Effector memory CD4-positive, alpha-beta T cell (primary cell): ENCODE measurements at regions not wholly inside any gene's neighbourhood (a gene's known extent, or its start where the extent isn't known, plus 50 kb on each side); places are given as distances from the start of the nearest gene placed in this dataset.

Source experiments
- DNase-seq, 3 donors: peaks; one replicate each; pipeline ENCODE4 v3.0.0-alpha.2; 2020
- H3K27ac ChIP-seq: 2 replicates; pipeline ENCODE4 v1.7.0; 2013; ENCODE audit warnings: mild to moderate bottlenecking, low read length, moderate library complexity; ENCODE audit not compliant: insufficient read depth, poor library complexity, severe bottlenecking
- H3K27me3 ChIP-seq: replicated peaks from 2 replicates; pipeline ENCODE4 v1.7.0; 2013; ENCODE audit warnings: mild to moderate bottlenecking, low read length; ENCODE audit not compliant: insufficient read depth, control insufficient read depth, poor library complexity, severe bottlenecking
- H3K36me3 ChIP-seq: 2 replicates; pipeline ENCODE4 v1.7.0; 2013; ENCODE audit warnings: mild to moderate bottlenecking, low read length, moderate library complexity; ENCODE audit not compliant: control insufficient read depth, insufficient read depth
- H3K4me1 ChIP-seq: 2 replicates; pipeline ENCODE4 v1.7.0; 2013; ENCODE audit warnings: low read length, mild to moderate bottlenecking; ENCODE audit not compliant: control insufficient read depth, insufficient read depth, poor library complexity, severe bottlenecking
- H3K4me3 ChIP-seq: 2 replicates; pipeline ENCODE4 v1.7.0; 2013; ENCODE audit warnings: low read length, low read depth, mild to moderate bottlenecking; ENCODE audit not compliant: insufficient read depth, poor library complexity, severe bottlenecking
- H3K9me3 ChIP-seq: 2 replicates; pipeline ENCODE4 v1.7.0; 2013; ENCODE audit warnings: mild to moderate bottlenecking, low read length, moderate library complexity; ENCODE audit not compliant: control insufficient read depth

DNA sequence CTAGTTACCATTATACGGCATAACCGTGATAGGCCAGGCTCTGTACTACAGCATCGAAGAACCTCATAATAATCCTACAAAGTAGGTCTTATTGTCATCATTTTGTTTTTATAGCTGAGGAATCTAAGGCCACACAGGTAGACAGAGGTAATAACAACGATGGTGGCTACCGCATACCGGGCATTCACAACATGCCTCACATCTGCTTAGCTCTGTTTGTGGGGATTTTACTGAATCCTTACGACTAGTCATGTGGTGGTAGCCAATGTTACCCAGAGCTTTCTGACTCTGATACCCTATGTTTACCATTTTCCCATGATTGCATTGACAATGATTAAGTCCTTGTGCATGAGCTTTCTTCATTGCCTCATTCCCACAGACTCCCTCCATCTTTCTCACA is 269.4 kb downstream of the TCF7L2 start:
- Histone ChIP-seq H3K9me3 (no peaks in the 10 kb centered on the region), H3K4me1 (no peaks in the 10 kb centered on the region), H3K27ac (no peak overlapping the region), H3K36me3 (no peaks in the 10 kb centered on the region), H3K27me3 (peaks cover 4% of the 10 kb centered on the region), H3K4me3 (no peak overlapping the region)
- DNase-seq, result no peak

DNA sequence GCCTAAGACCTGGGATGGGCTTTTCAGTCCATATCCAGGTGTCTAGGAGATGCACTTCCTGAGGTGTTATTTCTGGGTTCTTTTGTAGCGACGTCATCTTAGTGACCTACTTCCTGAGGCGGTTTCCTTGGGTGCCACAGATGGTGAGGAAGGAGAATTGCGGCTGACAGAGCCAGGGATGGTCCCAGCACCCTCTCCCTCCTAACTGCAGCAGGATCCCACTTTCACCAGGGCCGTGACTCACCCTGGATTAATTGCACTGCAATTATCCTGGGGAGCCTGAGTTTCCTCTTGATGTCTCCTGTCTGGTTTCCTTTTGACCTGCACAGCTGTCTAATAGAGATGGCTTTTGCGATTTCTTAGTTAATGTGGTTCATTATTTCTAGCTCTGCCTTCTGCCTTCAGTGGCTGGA is 271.7 kb downstream of the TCF7L2 start:
- no peak overlapping the region for H3K27ac ChIP-seq

DNA sequence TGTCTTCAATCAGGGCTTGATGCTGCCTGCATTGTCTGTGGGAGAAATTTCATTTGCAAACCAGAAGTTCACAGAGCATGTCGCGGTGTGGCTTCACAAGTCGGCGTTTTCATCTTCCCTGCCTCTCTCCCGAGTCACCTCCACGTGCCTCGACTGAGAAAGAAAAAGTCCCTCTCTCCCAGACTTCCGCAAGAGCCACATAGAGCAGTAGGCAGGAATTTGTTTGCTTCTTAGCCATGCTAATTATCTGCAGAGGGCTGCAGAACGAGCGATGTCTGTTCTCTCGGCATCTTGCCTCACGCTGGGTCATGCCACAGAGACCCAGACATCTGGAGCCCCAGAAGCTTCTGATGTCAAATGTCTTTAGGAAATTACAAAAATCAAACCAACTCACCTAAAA is 272.2 kb downstream of the TCF7L2 start:
- DNase-seq, result no peak
- H3K27me3 ChIP-seq, result peaks cover 4% of the 10 kb centered on the region
- H3K9me3 ChIP-seq, result no peaks in the 10 kb centered on the region
- H3K4me3 ChIP-seq, result no peak overlapping the region
- no peak overlapping the region for H3K27ac ChIP-seq
- no peaks in the 10 kb centered on the region for H3K4me1 ChIP-seq
- H3K36me3 ChIP-seq, result no peaks in the 10 kb centered on the region

More for the DNA sequence above, 271.7 kb downstream of the TCF7L2 start:
- no peak for DNase-seq
- H3K4me3 ChIP-seq, result no peak overlapping the region
- H3K9me3 ChIP-seq, result no peaks in the 10 kb centered on the region
- peaks cover 4% of the 10 kb centered on the region for H3K27me3 ChIP-seq
- no peaks in the 10 kb centered on the region for H3K36me3 ChIP-seq
- H3K4me1 ChIP-seq, result no peaks in the 10 kb centered on the region

DNA sequence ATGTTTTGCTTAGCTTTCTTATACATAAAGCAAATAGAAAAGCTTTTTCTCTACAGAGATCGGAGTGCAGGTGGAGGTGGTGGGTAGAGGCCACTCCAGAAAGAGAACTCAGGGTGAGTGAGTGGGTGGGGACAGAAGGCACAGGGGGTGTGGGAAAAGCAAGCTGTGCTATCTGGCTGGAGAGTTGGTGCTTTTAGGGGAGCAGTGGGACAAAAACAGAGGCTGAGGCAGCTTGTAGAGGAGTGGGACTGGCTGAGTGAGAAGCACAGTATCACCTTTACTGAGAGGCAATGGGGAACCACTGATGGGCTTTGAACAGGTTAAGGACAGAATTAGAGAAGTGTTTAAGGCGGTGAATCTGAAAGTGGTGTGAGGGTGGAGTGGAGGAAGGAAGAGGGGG is 275.3 kb downstream of the TCF7L2 start:
- DNase-seq, result no peak
- no peak overlapping the region for H3K4me3 ChIP-seq
- H3K9me3 ChIP-seq, result no peaks in the 10 kb centered on the region
- no peaks in the 10 kb centered on the region for H3K36me3 ChIP-seq
- no peaks in the 10 kb centered on the region for H3K4me1 ChIP-seq
- H3K27ac ChIP-seq, result no peak overlapping the region
- peaks cover 4% of the 10 kb centered on the region for H3K27me3 ChIP-seq

DNA sequence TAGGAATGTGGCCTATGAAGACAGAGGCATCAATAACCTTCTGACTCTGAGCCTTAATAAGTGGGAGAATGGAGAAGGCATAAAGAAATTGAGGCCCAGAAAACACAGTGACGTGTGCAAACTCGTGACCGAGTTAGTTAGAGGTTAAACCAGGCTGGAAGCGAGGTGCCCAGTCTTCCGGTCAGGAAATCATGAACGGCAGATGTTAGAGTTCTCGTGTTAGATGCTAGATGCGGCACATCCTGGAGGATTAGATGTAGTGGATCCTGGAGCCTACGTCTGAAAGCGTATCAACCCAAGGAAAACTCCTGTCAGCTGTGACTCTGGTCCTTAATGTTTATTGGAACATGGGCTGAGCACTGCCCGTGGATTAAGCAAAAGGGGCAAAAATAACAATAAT is 275.9 kb downstream of the TCF7L2 start:
- Histone ChIP-seq H3K4me1 (no peaks in the 10 kb centered on the region), H3K27me3 (peaks cover 4% of the 10 kb centered on the region), H3K9me3 (no peaks in the 10 kb centered on the region), H3K27ac (no peak overlapping the region), H3K36me3 (no peaks in the 10 kb centered on the region), H3K4me3 (no peak overlapping the region)
- DNase-seq, result no peak

DNA sequence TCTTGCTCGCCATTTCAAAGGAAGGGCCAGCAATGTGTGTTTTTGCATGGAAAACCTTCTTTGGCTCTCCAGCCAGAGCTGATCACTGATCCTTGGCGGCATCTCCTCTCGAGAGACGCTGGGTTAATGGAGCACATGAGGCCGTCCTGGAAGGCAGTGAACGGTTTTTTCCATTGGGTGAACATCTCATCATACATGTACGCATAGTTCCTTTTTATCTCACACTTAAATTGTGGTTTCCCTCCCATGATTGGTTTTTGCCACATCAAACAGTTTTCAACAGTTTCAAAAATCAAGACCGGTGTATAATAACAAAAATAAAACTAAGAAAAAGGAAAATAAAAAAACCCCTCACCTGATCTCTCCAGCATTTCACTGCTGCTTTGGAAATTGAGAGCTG is 276.4 kb downstream of the TCF7L2 start:
- H3K4me1 ChIP-seq, result no peaks in the 10 kb centered on the region
- no peak for DNase-seq

DNA sequence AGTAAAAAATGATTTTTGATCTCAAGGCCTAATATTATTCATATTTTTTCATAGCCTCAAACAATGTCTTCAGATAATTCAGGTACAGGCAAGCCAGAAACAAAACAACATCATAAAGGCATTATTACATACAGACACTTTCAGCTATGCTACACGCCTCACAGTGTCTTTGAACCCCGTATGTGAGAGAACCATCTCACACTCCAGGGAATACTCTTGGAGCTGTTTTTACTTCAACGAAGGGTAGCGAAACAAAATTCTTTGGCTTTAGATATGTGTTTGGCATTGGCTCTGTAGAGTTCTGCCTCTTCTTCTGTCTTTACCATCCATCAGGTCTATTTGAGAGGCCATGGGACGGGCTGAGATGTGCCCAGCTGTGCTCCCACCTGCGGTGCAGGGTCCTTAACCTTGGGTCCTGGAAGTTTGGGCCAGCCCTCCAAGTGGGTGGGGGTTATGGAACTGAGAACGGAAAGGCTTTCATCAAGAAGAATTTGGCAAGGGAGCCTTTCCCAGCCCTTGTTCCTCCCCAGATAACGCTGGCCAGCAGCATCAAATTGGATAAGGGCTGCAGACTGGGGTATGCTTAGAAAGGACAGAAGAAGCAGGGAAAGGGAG is 276.9 kb downstream of the TCF7L2 start:
- peaks cover 4% of the 10 kb centered on the region for H3K27me3 ChIP-seq
- H3K9me3 ChIP-seq, result no peaks in the 10 kb centered on the region

More for the DNA sequence above, 276.4 kb downstream of the TCF7L2 start:
- Histone ChIP-seq H3K27ac (no peak overlapping the region), H3K9me3 (no peaks in the 10 kb centered on the region), H3K36me3 (no peaks in the 10 kb centered on the region), H3K27me3 (peaks cover 4% of the 10 kb centered on the region), H3K4me3 (no peak overlapping the region)

DNA sequence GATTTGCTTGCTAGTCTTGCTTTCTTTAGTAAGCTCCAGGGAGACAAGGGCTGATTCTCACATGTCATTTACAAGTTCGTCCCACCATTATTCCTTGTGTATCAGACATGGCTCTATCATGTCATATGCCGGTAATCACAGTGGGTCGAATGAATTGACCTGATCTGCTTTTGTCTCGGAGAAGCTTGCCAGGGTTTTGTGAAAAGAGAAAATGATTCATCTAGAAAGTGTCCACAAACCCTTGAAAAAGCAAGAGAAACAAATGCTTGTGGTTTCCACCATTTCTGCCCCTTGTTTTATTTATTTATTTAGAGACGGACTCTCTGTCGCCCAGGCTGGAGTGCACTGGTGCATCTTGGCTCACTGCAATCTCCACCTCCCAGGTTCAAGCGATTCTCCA is 278.5 kb downstream of the TCF7L2 start:
- H3K27ac ChIP-seq, result no peak overlapping the region
- peaks cover 3% of the 10 kb centered on the region for H3K27me3 ChIP-seq
- no peak for DNase-seq
- H3K36me3 ChIP-seq, result no peaks in the 10 kb centered on the region
- no peaks in the 10 kb centered on the region for H3K4me1 ChIP-seq
- H3K9me3 ChIP-seq, result no peaks in the 10 kb centered on the region
- no peak overlapping the region for H3K4me3 ChIP-seq

More for the DNA sequence above, 276.9 kb downstream of the TCF7L2 start:
- DNase-seq, result no peak
- no peak overlapping the region for H3K27ac ChIP-seq
- H3K4me3 ChIP-seq, result no peak overlapping the region
- H3K36me3 ChIP-seq, result no peaks in the 10 kb centered on the region
- no peaks in the 10 kb centered on the region for H3K4me1 ChIP-seq

DNA sequence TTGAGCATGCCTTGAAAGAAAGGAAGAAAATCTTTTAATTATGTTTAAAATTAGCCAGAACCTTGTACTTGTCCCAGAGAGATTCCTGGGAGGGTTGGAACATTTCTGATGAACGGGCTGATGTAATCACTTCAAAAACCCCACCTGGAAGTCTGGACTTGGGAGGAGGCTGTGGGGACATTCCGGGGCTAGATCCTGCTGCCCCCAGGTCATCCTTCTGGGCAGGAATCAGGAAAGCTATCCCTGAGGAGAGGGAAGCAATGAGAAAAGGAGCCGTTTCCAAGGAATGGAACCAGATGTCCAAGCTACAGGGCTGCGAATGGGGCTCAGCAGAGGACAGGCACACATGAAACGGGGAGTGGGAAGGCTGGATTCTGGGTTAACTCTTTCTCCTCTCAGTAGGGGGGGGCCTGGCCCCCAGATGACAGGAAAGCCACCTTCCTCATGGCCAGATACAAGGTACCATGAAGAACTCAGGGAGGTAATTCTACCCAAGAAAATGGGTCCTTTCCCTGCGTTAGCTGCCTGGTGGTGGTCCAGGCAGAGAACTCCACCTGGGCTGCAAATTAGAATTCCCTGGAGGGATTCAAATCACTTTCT is 280.1 kb downstream of the TCF7L2 start:
- H3K36me3 ChIP-seq, result no peaks in the 10 kb centered on the region
- DNase-seq, result no peak
- H3K4me1 ChIP-seq, result no peaks in the 10 kb centered on the region
- H3K27ac ChIP-seq, result no peak overlapping the region
- H3K9me3 ChIP-seq, result no peaks in the 10 kb centered on the region
- no peaks in the 10 kb centered on the region for H3K27me3 ChIP-seq
- no peak overlapping the region for H3K4me3 ChIP-seq

DNA sequence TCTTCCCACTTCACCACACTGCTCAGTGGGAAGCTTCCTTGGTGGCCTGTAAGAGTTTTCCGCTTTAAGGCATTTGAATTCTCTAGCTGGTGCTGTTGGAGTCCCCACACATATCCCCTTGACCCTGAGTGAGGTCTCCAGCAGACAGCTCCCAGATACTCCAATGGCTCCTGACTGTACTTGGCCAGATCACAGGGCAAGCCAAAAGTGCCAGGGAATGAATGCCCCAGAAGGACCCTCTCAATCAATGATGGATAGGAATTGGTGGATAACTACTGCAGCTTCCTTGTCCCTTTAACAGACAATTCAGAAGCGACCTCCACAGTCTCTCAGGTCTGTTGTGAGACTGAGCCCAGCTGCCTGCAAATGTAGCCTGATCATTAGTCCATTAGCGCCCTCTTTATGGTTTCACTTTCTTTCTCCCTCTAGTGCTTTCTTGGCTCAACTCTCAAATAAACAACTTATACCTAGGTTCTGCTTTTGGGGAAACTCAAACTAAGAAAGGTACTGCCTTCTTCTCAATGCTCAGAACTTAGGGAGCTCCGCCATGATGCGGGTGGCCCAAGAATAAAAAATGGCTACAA is 283.0 kb downstream of the TCF7L2 start:
- Histone ChIP-seq H3K36me3 (no peaks in the 10 kb centered on the region), H3K4me3 (no peak overlapping the region), H3K4me1 (no peaks in the 10 kb centered on the region), H3K9me3 (no peaks in the 10 kb centered on the region), H3K27ac (no peak overlapping the region), H3K27me3 (no peaks in the 10 kb centered on the region)
- no peak for DNase-seq
